Mesothelial cell of epicardium (in vitro differentiated cells): ENCODE measurements at regions not wholly inside any gene's neighbourhood (a gene's known extent, or its start where the extent isn't known, plus 50 kb on each side); places are given as distances from the start of the nearest gene placed in this dataset.

Source experiments
- DNase-seq, 2 experiments: peaks; one replicate each; pipeline ENCODE4 v3.0.0; 2021; ENCODE audit warnings: low spot score in 2 of 2; ENCODE audit not compliant: unreplicated experiment in 2 of 2
- H3K27ac Mint-ChIP-seq: 2 replicates; pipeline ENCODE4 v1.8.0; 2021; ENCODE audit warnings: mixed read lengths
- H3K27me3 Mint-ChIP-seq: 2 replicates; pipeline ENCODE4 v1.8.0; 2021; ENCODE audit warnings: low read depth, mixed read lengths
- H3K36me3 Mint-ChIP-seq: 2 replicates; pipeline ENCODE4 v1.8.0; 2021; ENCODE audit warnings: mixed read lengths
- H3K4me1 Mint-ChIP-seq: 2 replicates; pipeline ENCODE4 v1.8.0; 2021; ENCODE audit warnings: mixed read lengths
- H3K4me3 Mint-ChIP-seq: 2 replicates; pipeline ENCODE4 v1.8.0; 2021; ENCODE audit warnings: mild to moderate bottlenecking, moderate library complexity, mixed read lengths
- H3K9me3 Mint-ChIP-seq: 2 replicates; pipeline ENCODE4 v1.8.0; 2021; ENCODE audit warnings: mixed read lengths
- TF ChIP-seq, protein P1 (sequence below): fragments of 200-600 bp; sonication (generic); IDR thresholded peaks from one replicate; pipeline ENCODE4 v1.5.0; 2021; ENCODE audit warnings: antibody characterized with exemption; ENCODE audit not compliant: unreplicated experiment

GRCh38 chr1:224061436-224061835, 52.5 kb upstream of the FBXO28 start:
- H3K4me3 Mint-ChIP-seq = no peak overlapping the region
- peaks cover 9% of the 10 kb centered on the region for H3K9me3 Mint-ChIP-seq
- no peak overlapping the region for H3K27ac Mint-ChIP-seq
- peaks cover 6% of the 10 kb centered on the region for H3K4me1 Mint-ChIP-seq
- TF ChIP-seq, protein P1, sequence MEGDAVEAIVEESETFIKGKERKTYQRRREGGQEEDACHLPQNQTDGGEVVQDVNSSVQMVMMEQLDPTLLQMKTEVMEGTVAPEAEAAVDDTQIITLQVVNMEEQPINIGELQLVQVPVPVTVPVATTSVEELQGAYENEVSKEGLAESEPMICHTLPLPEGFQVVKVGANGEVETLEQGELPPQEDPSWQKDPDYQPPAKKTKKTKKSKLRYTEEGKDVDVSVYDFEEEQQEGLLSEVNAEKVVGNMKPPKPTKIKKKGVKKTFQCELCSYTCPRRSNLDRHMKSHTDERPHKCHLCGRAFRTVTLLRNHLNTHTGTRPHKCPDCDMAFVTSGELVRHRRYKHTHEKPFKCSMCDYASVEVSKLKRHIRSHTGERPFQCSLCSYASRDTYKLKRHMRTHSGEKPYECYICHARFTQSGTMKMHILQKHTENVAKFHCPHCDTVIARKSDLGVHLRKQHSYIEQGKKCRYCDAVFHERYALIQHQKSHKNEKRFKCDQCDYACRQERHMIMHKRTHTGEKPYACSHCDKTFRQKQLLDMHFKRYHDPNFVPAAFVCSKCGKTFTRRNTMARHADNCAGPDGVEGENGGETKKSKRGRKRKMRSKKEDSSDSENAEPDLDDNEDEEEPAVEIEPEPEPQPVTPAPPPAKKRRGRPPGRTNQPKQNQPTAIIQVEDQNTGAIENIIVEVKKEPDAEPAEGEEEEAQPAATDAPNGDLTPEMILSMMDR = no peak
- DNase-seq = no peak
- H3K36me3 Mint-ChIP-seq = no peaks in the 10 kb centered on the region
- H3K27me3 Mint-ChIP-seq = peaks cover 2% of the 10 kb centered on the region

GRCh38 chr1:224059897-224060427, 53.9 kb upstream of the FBXO28 start:
- peaks cover 3% of the 10 kb centered on the region for H3K4me1 Mint-ChIP-seq
- no peak for DNase-seq
- H3K4me3 Mint-ChIP-seq = no peak overlapping the region
- TF ChIP-seq, protein P1 = no peak
- no peak overlapping the region for H3K27ac Mint-ChIP-seq
- H3K36me3 Mint-ChIP-seq = no peaks in the 10 kb centered on the region
- peaks cover 9% of the 10 kb centered on the region for H3K9me3 Mint-ChIP-seq
- peaks cover 2% of the 10 kb centered on the region for H3K27me3 Mint-ChIP-seq

DNA sequence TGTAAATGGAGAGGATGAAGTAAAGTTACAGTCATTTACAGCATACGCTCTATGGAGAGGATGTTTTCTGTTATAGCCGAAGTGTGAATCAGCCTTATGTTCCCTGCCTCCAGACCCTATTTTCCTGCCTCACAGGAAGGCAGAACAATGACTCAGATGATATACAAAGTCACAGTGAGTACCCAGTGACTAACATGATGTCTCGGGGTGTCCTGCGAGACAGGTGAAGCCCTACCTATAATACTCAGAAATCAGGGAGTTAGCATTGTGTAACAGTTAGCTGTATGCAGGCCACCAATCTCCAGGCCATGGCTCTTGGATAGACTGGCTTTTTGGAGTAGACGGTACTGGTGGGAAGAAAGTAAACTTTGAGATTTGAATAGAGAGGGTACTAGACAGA, 55.6 kb upstream of the FBXO28 start:
- Mint-ChIP-seq H3K4me3 (no peak overlapping the region), H3K36me3 (no peaks in the 10 kb centered on the region), H3K27me3 (peaks cover 2% of the 10 kb centered on the region), H3K27ac (no peak overlapping the region), H3K9me3 (peaks cover 9% of the 10 kb centered on the region), H3K4me1 (no peaks in the 10 kb centered on the region)
- TF ChIP-seq, protein P1 = no peak
- no peak for DNase-seq

GRCh38 chr1:224057461-224058199, 56.3 kb upstream of the FBXO28 start:
- DNase-seq = no peak
- H3K27me3 Mint-ChIP-seq = peaks cover 2% of the 10 kb centered on the region
- no peaks in the 10 kb centered on the region for H3K36me3 Mint-ChIP-seq
- TF ChIP-seq, protein P1 = no peak
- H3K4me1 Mint-ChIP-seq = no peaks in the 10 kb centered on the region
- peaks cover 9% of the 10 kb centered on the region for H3K9me3 Mint-ChIP-seq
- no peak overlapping the region for H3K27ac Mint-ChIP-seq
- no peak overlapping the region for H3K4me3 Mint-ChIP-seq

DNA sequence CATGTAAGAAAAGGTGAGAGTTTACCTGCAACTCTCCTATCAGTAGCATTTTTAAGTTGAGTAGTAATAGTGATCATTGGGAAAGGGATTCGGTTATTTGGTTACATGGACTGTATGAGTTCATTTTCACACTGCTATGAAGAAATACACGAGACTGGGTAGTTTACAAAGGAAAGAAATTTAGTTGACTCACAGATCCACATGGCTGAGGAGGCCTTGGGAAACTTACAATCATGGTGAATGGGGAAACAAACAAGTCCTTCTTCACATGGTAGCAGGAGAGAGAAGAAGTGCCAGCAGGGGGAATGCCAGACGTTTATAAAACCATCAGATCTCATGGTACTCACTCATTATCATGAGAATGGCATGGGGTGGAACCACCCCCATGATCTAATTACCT, 59.3 kb upstream of the FBXO28 start:
- Mint-ChIP-seq H3K4me1 (no peaks in the 10 kb centered on the region), H3K4me3 (no peak overlapping the region), H3K36me3 (no peaks in the 10 kb centered on the region), H3K27ac (no peak overlapping the region), H3K9me3 (peaks cover 4% of the 10 kb centered on the region), H3K27me3 (peaks cover 2% of the 10 kb centered on the region)
- TF ChIP-seq, protein P1 = no peak
- DNase-seq = no peak
